ENCODE measurements at regions not wholly inside any gene's neighbourhood (a gene's known extent, or its start where the extent isn't known, plus 50 kb on each side); places are given as distances from the start of the nearest gene placed in this dataset.

DNA sequence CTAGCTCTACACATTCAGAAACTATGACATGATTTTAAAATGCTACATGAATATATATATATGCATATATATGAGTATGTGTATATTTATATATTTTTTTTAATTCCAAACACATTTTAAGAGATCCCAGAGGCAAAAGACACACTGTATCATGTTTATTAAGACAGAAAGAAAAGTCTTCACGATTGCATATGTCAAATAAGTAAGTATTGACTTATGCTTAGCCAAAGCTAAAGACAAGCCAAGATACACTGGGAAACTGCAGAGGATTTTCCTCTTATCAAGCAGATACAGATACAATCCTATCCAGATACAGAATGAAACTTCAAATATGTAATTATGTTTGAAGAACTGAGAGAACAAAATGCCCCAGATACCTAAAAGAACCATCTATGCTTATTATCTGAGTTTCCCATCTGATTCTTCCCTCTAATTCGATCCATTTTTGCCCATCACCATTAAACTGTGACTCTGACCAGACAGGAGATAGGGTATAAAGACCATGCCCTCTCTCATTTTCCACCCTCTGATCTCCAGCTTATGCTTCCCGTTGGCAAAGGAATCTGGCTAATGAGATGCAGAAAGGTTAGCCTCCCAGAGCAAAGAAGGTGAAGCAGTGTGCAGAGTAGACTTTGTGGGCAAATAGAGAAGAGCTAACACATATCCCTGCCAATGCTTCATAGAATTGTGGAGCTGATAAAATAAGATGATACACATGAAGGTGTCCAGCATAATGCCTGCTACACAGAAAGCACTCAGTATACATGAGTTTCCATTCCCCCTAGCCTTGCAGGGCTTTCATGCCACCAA lies 131.0 kb upstream of the TARS1 start:
- no peak for TF ChIP-seq CTCF (IDR thresholded peaks at IDR 0.05; ENCODE audit: borderline replicate concordance, extremely low read depth, low read length, poor library complexity, severe bottlenecking)
- no peak for TF ChIP-seq EZH2 (IDR thresholded peaks at IDR 0.05; ENCODE audit: borderline replicate concordance, low read depth, low read length, severe bottlenecking)
